Kidney glomerular epithelial cell (primary cell): ENCODE measurements at regions not wholly inside any gene's neighbourhood (a gene's known extent, or its start where the extent isn't known, plus 50 kb on each side); places are given as distances from the start of the nearest gene placed in this dataset.

ENCODE experiments used
- DNase-seq: peaks from one replicate; lab custom pipeline; 2025; lab: John Stamatoyannopoulos, UW

DNA sequence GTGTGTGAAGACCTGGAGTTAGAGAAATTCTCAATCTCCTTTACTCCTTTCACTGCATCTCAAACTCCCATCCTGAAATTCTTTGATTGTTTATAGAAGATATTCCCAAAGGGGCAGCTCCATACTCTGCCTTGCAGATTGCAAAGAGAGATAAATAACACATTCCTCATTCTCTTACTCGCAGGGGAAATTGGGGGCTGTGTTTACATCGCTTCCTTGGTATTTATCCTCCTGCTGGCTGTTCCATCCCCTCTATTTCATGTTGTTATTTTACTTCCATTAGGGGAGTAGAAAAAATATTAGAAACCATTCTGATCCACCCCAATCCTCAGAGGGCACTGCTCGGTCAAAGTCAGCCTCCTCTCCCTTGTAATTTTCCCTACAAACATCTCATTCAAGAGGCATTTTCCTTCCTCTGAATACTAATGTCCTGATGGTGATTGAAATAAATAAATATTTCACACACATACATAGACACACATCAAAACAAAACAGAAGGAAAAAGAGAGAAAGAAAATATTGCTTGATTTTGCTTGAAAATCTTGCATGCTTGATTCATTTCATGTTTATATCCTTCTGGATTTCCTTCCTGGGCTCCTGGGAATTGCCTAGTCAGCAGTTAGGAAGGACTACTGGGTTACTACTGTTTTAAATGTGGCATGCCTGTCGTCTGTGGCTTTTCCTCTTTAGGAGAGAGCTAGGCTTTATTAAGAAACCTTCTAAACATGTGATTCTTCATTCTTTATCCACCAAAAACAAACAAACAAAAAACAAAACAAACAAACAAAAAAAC is 420.1 kb upstream of the PAPPA start:
- DNase-seq, result peak; percentile 6

DNA sequence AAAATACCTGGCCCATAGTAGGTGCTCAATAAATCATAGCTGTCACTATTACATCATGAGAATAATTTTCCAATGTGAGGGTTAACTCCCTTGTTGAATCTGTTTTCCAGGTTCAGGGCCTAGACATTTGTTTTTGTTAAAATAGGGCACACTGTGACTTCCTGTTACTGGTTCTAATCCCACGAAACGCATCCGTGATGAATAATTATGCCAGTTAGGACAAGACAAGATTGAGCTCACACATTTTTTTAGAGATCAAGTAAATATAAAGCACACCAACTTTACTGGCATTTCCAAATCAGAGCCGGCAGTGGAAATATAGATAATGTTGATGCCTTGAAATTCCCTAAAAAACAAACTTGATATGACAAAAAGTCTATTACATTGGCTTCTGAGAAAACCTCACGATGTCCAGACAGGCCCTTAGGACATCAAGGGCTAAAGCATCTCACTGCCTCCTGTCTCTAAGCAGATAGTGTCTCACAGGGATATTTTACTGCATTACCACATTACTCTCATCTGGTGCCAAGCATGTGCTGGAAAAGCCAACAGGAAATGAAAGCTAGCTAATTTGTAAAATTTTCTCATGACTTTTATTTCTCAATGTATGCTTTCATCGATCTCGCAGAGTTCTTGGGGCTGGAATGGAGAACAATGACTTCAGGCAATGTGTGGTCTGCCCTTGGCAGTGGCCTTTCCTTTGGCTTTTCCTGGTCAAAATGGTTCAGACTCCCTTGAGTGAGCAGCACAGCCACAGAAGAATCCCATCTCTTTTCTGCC is 414.3 kb upstream of the PAPPA start:
- DNase-seq, result no peak

DNA sequence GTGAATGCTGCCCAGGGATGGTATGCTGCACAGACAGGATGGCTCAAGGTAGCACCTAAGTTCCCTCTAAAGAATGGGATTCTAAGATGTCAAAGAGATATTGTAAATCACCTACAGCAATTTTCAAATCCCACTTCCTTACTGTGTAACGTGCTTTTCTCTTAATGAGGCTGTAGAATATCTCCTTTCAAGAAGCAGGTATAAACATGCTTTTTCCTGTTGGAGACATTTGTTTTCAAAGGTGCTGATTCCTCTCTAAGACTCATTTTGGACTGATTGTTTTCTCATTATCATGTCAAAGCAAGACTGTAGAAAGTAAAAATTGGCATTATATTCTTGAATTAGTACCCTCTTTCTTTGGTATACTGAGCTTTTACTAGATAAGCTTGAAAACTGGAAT is 412.6 kb upstream of the PAPPA start:
- no peak for DNase-seq

DNA sequence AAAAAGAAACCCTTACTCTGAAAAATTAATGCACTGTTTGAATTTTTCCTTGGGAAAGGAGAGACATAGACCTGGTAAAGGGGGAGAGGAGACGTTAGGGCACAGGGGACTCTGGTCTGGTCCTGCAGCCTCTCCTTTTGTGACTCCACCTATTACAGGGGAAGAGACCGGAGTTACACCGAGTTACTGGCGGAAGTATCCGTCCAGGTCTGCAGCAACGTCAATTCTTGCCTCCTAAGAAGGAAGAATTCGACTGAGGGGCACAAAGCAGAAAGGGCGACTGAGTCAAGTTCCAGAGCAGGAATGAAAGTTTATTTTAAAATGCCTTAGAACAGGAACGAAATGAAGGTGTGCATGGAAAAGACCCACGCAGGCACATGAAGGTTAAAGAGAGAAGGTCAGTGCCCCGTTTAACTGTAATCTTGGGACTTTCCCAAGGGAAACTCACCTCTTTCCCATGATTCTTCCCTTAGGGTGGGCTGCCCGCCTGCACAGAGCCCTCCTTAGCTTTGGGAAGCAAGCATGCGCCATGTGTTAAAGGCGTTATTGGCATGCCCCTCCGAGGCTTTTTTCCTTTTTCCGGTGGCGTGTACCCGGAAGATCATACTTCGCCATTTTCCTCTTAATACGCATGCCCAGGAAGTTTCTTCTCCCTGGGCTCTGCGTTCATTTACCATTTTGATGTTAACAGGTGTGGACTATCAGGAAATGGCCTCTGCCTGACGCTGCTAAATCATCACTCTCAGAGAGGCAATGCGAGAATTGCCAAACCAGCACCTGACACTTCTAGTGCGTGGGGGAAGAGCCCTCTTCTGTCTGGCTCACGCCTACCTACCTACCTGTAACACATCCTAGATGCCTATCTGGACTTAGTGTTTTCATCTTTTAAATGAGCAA is 409.6 kb upstream of the PAPPA start:
- no peak for DNase-seq

DNA sequence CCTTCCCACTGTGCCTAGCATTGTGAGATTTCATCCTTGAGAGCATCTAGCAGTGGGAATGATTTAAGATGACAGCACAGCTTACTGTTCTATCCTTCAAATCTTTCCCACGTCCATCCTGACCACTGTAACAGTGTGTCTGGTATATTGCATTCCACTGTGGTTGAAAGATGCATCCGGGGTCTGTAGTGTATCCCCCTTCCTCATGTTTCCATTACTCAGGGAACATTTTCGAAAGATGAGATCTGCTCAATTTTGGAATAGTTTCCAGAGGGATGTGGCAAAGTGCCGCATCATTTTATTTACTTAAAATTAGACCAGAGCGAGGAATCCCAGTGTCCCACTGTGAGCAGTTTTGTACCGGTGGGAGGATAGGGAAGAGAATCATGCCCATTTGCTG is 407.1 kb upstream of the PAPPA start:
- DNase-seq, result no peak

DNA sequence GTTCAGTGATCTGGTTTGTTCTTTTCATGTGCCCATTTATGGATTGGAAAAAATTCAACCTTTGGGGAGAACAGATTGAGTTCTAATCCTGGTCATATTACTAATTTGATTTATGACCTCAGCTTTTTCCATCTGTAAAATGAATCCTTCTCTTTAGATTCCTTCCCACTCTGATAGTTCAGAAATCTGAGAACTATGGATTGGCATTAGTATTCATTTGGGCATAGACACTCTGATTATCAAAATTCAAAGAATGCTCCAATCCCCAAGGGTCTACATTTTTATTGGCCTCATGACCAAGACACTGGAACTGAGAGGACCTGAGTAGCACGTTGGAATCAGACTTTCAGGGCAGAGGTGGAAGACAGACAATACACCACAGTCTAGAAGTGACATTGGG is 405.9 kb upstream of the PAPPA start:
- no peak for DNase-seq

DNA sequence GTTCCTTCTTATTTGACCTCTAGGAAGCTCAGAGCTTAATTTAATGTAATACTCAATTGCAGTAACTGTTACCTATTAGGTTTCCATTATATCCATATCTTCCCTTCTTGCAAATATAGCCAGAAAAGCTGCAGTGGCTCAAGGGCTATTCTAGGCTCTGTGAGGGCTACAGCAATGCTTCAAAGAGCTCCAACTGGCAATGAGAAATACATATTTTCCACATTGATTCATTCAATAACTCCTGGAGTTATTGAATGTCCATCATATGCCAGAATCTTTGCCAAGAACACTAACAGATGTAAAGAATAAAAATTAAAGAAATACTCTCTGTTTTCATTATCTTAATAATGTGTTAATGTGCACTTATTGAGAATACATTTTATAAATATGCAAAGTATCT is 396.9 kb upstream of the PAPPA start:
- no peak for DNase-seq

DNA sequence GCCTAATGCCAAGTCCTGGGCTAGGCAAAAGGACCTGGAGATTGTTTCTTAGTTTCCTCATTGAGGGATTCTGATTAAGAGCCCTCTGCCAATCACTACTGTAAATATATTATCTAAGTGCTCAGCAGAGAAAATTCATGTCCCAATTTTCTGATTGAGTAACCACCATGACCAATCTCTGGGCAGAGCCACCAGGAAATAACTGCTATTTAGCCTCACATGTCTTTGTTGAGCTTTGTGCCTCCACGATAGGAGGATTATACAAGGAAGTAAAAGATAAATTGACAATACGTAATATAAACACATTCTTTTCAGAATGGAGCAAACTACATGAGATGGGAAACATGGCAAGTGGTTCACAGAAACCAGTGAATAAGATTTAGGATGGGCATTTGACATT is 396.1 kb upstream of the PAPPA start:
- DNase-seq, result no peak

DNA sequence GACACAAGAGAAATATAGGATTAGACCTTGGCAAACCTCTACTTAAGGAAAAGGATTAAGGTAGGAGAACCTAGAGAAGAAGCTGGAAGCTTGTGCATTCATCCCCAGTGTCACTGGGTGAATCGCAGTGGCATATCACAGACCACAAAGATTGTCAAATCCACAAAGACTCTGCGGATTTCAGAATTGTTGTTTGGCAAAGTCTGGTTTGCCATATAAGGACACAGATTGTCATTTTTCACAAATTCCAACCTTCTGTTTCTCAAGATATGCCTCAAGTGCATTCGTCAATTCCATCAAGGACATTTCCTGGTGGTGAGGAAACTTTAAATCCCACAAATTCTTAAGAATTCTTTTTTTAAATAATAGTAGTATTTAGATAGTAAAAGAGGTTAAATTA is 395.1 kb upstream of the PAPPA start:
- no peak for DNase-seq

DNA sequence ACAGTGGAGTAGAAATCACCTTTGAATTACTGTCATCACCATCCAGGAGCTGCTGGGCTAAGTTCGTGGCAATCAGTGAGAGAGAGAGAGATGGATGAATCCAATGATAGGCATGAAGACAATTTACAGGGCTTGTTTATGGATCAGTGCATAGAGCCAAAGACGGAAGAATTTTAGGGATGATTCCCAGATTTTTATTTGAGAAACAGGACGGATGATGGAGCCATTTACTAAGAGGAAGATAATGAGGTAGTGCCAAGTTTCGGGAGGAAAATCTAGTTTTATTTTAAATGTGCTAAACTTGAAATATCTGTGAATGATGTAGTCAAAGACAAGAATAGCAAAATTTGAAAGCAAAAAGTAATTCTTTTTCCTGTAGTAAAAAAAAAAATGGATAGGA is 394.2 kb upstream of the PAPPA start:
- no peak for DNase-seq

DNA sequence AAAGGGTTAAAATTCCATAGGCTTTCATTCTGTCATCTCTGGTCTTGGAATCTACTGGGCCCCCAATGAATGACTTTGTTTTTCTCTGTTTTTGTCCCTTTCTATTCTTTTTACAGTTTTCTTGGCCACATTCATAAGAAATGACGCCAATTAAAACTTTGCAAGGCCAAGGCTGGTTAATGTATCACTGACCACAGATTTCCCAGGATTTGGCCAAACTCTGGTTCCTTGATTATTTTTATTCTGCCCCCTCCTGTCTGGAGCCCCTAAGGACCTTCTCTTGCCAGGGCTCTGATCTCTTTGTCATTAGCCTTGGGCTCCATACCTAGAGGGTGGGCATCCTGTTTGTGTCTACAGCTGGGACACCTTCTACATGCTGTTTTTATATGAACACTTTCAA is 388.9 kb upstream of the PAPPA start:
- no peak for DNase-seq

DNA sequence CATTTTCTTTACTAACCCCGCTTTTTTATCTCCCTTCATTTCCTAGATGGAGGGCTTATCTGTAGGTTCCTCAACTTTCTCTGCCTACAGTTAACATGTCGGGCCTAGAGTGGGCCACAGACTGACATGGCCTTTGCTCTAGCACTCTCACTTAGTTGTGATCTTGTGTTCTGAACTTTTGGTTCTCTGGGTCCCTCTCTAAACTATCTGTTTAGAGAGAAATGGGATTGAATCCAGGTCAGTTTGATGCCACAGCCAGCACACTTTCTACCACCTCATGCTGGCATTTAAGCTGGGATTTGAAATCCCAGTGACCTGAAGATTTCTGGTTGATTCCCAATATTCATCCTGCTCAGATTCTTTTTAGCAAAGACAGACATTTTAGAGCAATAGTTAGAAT is 388.5 kb upstream of the PAPPA start:
- DNase-seq, result no peak

DNA sequence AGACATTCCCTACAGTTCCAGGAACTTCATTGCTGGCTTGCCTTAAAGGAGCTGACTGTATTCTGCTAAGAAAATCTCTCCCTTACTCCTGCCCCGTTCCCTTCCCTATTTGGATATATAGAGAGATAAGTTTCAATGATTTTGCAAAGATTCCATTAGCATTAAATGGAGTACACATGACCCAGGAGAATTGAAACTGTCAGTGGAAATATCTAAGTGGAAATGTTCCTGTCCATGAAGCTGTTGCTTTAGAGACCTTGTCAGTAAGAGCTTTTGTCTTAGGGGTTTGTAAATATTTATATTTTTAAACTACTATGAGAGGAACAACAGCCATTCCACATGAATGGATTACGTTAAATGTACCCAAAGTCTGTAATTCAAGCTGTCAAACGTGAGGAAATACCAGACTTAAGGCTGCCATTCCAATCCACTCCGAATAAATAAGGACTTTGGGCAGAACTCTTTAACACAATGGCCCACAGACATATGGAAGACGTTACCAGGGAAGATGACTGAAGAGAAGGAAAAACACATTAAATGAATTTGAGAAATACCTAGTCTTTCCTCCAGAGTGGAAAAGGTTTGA is 387.1 kb upstream of the PAPPA start:
- DNase-seq, result no peak

DNA sequence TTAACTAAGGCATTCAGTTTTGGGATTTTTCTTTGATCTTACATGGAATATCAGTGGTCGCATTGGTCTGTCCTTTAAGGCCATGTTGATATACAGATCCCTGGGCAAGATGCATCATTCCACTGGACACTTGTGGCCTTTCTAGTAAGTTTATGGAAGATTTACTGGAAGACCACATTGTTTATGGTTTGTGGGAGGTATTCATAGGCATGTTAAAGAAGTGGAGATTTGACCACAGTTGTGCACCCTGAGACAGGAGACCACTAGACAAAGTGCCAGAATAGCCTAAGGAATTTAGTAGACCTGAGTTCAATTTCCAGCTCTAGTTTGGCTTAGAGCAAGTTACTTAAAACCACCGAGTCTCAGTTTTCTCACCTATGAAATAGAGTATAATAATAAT is 383.1 kb upstream of the PAPPA start:
- no peak for DNase-seq

DNA sequence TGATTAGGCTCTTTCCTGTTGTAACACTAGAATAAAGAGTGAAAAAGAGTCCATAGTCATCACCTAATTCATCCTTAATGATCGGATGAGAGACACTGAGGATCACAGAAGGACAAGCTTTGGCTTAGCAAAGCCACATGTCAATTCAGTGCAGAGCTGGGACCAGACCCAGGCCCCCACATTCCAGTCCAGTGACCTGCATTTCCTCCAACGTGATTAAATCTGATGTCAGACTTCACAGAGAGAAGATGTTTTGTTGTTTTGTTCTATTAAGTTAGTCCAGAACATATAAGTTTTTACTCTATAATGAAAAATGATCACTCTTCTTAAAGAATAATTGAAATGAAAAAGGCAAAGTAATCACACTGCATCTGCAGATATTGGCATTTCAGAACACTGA is 377.9 kb upstream of the PAPPA start:
- DNase-seq, result no peak

DNA sequence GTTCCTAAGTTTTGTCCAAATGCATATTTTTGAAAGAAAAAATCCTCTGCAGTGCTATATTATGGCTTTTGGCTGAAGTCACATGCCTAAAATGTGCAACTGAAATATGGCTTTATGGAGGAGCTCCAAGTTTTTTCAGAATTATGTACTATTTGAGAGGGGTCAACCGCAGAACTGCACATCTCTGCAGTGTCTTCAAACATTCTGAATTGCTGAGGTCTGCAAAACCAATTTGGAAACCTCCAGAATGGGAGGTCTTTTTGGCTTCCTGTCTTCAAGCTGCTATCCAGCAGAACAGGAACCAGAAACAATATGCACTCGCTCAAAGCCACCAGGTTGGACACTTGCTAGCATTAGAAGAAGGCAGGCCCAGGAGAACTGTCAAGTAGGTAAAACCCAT is 376.0 kb upstream of the PAPPA start:
- DNase-seq, result no peak

DNA sequence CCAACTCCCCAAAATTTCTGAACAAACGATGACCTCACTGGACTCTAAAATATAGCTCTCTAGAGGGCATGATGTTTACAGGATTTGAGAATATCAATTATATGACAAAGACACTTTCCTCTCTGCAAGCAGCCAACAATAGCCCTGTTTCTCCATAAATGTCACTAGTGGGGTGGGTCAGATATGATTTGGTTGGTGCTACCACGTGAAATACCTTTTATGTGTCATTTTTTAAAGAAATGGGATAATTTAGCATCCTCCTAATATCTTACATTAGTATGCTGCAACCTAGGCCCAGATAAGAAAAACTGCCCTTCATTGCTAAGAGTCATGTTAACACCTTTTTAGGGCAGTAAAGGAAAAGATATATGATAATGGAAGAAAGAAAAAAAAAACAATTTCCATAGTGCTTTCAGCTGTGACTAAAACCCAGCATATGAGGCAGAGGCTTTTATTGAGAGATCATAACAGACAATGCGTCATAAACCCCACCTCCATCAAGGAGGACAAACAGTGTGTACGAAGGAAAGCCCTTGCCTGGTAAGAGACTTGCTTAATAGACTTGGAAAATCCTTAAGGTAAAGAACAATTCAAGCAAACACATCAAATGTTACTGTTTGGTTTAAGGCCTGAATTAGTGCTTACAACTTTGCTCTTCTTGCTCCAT is 372.4 kb upstream of the PAPPA start:
- DNase-seq, result no peak

DNA sequence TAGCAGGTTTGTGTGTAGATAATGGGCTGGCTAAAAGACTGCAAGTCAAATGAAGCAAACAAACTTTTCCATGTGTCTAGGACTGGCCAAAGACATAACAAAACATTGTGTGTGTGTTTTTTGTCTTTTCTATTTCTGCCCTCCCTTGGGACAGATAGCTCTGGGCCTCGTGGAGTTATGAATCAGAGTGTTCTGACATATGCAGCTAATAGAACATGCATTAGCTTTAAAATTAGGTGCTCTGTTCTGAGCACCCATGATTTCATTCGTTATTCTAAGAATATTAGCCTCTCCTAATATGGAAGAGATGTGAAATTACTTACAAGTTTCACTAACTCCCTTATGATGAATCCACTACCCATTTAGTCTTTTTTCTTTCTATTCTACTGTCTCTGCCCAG is 367.3 kb upstream of the PAPPA start:
- no peak for DNase-seq

DNA sequence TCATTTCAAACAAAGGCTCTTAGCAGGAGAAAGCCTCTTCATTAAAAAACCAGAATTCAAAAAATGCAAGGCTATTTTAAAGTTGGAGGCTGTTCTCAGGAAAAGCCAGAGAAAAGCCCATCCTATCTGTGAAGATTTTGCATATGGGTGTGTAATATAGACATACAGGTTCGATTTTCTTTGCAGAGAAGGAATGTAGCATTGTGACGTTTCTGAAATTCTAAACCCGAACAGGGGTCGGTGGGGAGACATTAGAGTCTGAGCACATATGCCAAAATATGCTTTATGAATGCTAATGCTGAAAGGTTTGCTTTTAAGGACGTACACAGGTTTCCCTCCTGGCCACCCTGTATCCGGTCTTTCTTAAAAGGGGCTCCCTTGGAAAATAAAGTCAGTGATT is 363.1 kb upstream of the PAPPA start:
- no peak for DNase-seq

DNA sequence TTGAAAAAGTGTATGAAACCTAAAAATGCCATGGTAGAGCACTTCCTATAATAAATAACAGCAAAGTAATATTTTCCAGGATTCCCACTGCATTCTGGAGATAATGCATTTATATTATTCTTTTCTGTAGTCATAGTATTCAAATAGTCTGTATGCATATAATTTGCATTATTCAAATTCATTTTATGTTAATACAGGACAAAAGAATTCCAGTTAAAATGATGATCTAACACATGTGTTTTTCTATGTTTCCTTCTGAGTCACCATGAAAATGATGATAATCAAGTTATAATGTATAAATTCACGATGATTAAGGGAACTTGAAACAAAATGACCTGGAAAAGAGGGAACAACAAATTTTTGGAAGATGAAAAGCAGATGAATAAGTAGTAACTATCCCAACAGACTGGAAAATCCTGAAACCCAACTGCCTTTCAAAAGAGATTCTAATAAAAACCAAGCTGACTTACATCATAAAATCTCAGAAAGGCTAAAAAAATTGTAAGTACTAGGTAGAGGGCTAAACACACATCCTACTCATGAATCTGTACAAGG is 358.6 kb upstream of the PAPPA start:
- no peak for DNase-seq

DNA sequence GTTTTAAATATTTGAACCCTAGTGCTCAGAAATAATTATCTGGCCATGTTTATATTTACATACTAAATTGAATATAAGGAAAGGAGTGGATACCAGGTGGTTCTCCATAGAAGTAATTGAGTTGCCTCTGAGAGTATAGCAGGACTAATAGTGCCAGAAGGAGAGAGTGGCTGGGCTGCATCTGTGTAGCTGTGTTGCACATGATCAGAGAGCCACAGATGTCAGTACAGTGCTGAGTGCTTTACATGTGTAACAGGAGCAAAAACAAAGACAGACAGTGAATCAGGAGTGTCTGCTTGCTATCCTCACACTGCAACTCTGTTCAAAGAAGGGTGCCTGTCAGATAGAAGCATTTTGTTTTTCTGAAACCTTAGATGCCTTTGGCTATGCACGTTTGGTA is 353.9 kb upstream of the PAPPA start:
- no peak for DNase-seq
